HG02981 (cell line): ENCODE measurements at regions not wholly inside any gene's neighbourhood (a gene's known extent, or its start where the extent isn't known, plus 50 kb on each side); places are given as distances from the start of the nearest gene placed in this dataset.
"Not testable (repeated sequence)": the region's sequence is repeated elsewhere in the genome, so short reads cannot be mapped to it uniquely, and the experiment has no call there.

Source experiments
- ATAC-seq: cut with Tn5 transposase; IDR thresholded peaks from one replicate; pipeline ENCODE4 v1.9.1; 2021; ENCODE audit warnings: mild to moderate bottlenecking, moderate library complexity; ENCODE audit not compliant: unreplicated experiment

GRCh38 chr16:26856271-26856670, 210.5 kb upstream of the C16orf82 start:
- no peak for ATAC-seq

GRCh38 chr16:26856791-26857190, 209.9 kb upstream of the C16orf82 start:
- no peak for ATAC-seq

GRCh38 chr16:26857371-26857770, 209.4 kb upstream of the C16orf82 start:
- ATAC-seq = no peak

GRCh38 chr16:26860506-26860905, 206.2 kb upstream of the C16orf82 start:
- no peak for ATAC-seq

- no peak for ATAC-seq
Observed at GRCh38 chr16:26863931-26864330, 202.8 kb upstream of the C16orf82 start.

- ATAC-seq = not testable (repeated sequence)
Observed at GRCh38 chr16:26874318-26874717, 192.4 kb upstream of the C16orf82 start.

GRCh38 chr16:26877421-26877820, 189.3 kb upstream of the C16orf82 start:
- no peak for ATAC-seq

GRCh38 chr16:26885674-26886073, 181.1 kb upstream of the C16orf82 start:
- ATAC-seq = no peak

GRCh38 chr16:26889740-26890139, 177.0 kb upstream of the C16orf82 start:
- ATAC-seq = no peak

GRCh38 chr16:26898200-26898599, 168.5 kb upstream of the C16orf82 start:
- no peak for ATAC-seq

- no peak for ATAC-seq
Observed at GRCh38 chr16:26901196-26901861, 165.4 kb upstream of the C16orf82 start.

- ATAC-seq = no peak
Observed at GRCh38 chr16:26901983-26902382, 164.7 kb upstream of the C16orf82 start.

- ATAC-seq = no peak
Observed at GRCh38 chr16:26905336-26905735, 161.4 kb upstream of the C16orf82 start.

GRCh38 chr16:26909623-26910022, 157.1 kb upstream of the C16orf82 start:
- no peak for ATAC-seq

GRCh38 chr16:26911436-26911835, 155.3 kb upstream of the C16orf82 start:
- ATAC-seq = no peak

GRCh38 chr16:26913851-26914250, 152.9 kb upstream of the C16orf82 start:
- ATAC-seq = no peak

GRCh38 chr16:26930786-26931581, 135.7 kb upstream of the C16orf82 start:
- ATAC-seq = no peak

GRCh38 chr16:26950636-26951035, 116.1 kb upstream of the C16orf82 start:
- no peak for ATAC-seq

GRCh38 chr16:26951950-26952349, 114.8 kb upstream of the C16orf82 start:
- ATAC-seq = no peak

GRCh38 chr16:26952411-26952810, 114.3 kb upstream of the C16orf82 start:
- ATAC-seq = no peak

GRCh38 chr16:26957283-26957859, 109.4 kb upstream of the C16orf82 start:
- no peak for ATAC-seq

GRCh38 chr16:26959416-26960009, 107.2 kb upstream of the C16orf82 start:
- ATAC-seq = no peak
